Common myeloid progenitor, CD34-positive (primary cell): ENCODE measurements at regions not wholly inside any gene's neighbourhood (a gene's known extent, or its start where the extent isn't known, plus 50 kb on each side); places are given as distances from the start of the nearest gene placed in this dataset.
A peak's percentile ranks its signal among the peaks of the same experiment; 100 is the strongest.

Experiments used
- CTCF ChIA-PET: fragments of 350-600 bp; sonication (Branson Sonifier 250); formaldehyde crosslinking; loops from one replicate; lab custom pipeline; 2021; ENCODE audit warnings: antibody characterized with exemption; lab: Charles Lee
- POLR2A ChIA-PET: fragments of 350-600 bp; sonication (Branson Sonifier 250); formaldehyde crosslinking; loops from one replicate; lab custom pipeline; 2021; ENCODE audit warnings: antibody characterized with exemption; lab: Charles Lee
- DNase-seq, 3 donors: peaks; one replicate each; pipeline versions ENCODE4 v3.0.0 to v3.0.0-alpha.2; 2013
- H3K27ac ChIP-seq, 2 experiments: 1 replicate in 1 of 2; 2 replicates in 1 of 2; pipeline ENCODE4 v1.7.0; 2013; ENCODE audit warnings: inconsistent platforms in 2 of 2, low read length in 2 of 2, mild to moderate bottlenecking in 2 of 2, low read depth in 1 of 2, moderate library complexity in 1 of 2; ENCODE audit not compliant: severe bottlenecking in 2 of 2, insufficient read depth in 1 of 2, poor library complexity in 1 of 2
- H3K27me3 ChIP-seq, 5 experiments: replicated peaks in 2 of 5; 1 replicate in 3 of 5; 2 replicates in 2 of 5; pipeline versions ENCODE4 v1.6.1 to v1.7.0; 2013; ENCODE audit warnings: low read length in 4 of 5, mild to moderate bottlenecking in 2 of 5, moderate library complexity in 2 of 5, inconsistent platforms in 1 of 5; ENCODE audit not compliant: insufficient read depth in 5 of 5, control insufficient read depth in 4 of 5
- H3K36me3 ChIP-seq, 4 experiments: 1 replicate in 2 of 4; 2 replicates in 2 of 4; pipeline versions ENCODE4 v1.6.1 to v1.7.0; 2013; ENCODE audit warnings: low read length in 3 of 4, control low read depth in 1 of 4, mild to moderate bottlenecking in 1 of 4; ENCODE audit not compliant: control insufficient read depth in 4 of 4, insufficient read depth in 4 of 4
- H3K4me1 ChIP-seq, 4 experiments: 1 replicate in 3 of 4; 2 replicates in 1 of 4; pipeline versions ENCODE4 v1.6.1 to v1.7.1; 2013; ENCODE audit warnings: low read length in 3 of 4, mild to moderate bottlenecking in 3 of 4, control low read depth in 1 of 4, inconsistent platforms in 1 of 4, moderate library complexity in 1 of 4; ENCODE audit not compliant: control insufficient read depth in 4 of 4, insufficient read depth in 4 of 4; ENCODE audit errors: control extremely low read depth in 1 of 4
- H3K4me3 ChIP-seq, 7 experiments: 1 replicate in 4 of 7; 2 replicates in 3 of 7; pipeline versions ENCODE4 v1.5.1 to v1.7.0; 2013; ENCODE audit warnings: mild to moderate bottlenecking in 7 of 7, low read length in 6 of 7, moderate library complexity in 6 of 7, inconsistent platforms in 2 of 7, low read depth in 2 of 7, control low read depth in 1 of 7; ENCODE audit not compliant: insufficient read depth in 4 of 7, control insufficient read depth in 1 of 7; ENCODE audit errors: extremely low read depth in 1 of 7
- H3K9me3 ChIP-seq, 5 experiments: 1 replicate in 4 of 5; 2 replicates in 1 of 5; pipeline versions ENCODE4 v1.6.1 to v1.7.1; 2013; ENCODE audit warnings: low read length in 4 of 5, mild to moderate bottlenecking in 2 of 5, inconsistent platforms in 1 of 5, low read depth in 1 of 5, moderate library complexity in 1 of 5; ENCODE audit not compliant: control insufficient read depth in 4 of 5, insufficient read depth in 2 of 5; ENCODE audit errors: control extremely low read depth in 1 of 5
- WGBS: methylation state at CpG from one replicate; pipeline ENCODE4 v1.1.5; 2013; ENCODE audit not compliant: insufficient coverage; 5-methylcytosine and 5-hydroxymethylcytosine counted together

DNA sequence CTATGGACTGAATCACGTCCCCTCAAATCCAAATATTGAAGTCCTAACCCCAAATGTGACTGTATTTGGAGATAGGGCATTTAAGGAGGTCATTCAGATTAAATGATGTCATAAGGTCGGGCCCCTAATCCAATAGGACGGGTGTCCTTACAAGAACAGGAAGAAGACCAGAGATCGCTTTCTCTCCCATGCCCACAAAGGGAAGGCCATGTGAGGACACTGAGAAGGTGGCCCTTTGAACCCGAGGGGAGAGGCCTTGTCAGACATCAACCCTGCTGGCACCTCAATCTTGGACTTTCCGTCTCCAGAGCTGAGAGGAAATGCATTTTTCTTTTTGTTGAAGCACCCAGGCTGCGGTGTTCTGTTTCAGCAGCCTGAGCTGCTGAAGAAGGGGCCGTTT lies 72.3 kb upstream of the KLF6 start:
- no peak for DNase-seq

DNA sequence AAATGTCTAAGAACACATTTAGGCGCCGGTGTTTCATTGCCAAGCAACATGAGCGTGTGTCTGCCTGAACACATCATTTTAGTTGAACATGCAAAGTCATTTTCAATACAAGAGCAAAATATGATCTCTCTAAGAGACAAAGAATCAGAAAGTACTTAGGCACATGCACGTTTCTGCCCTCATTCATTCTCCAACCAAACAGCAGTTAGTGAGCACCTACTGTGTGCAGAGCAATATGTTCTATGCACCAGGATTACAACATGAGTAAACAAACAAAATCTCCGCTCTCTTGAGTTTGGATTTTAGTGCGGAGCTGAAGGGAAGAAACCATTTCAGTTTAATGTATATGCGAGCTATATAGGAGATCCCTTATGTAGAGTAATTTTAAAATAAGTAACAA lies 71.6 kb upstream of the KLF6 start:
- Histone ChIP-seq H3K27me3 (no peaks in the 10 kb centered on the region), H3K4me3 (no peak overlapping the region), H3K9me3 (no peaks in the 10 kb centered on the region), H3K27ac (no peak overlapping the region), H3K4me1 (peaks cover 5 to 19% (median 14%) of the 10 kb centered on the region in 4 experiments), H3K36me3 (no peaks in the 10 kb centered on the region)
- CTCF ChIA-PET: interaction anchor here (1.5 kb wide), 1 partner anchor 13 kb away, joined by 4 read pairs; no protein-coding TSS in a partner anchor
- WGBS: 100% methylated on average over 2 of the region's 7 CpGs
- POLR2A ChIA-PET: no interaction called here
- DNase-seq: no peak

More for the DNA sequence above, 72.3 kb upstream of the KLF6 start:
- Histone ChIP-seq H3K9me3 (no peaks in the 10 kb centered on the region), H3K4me1 (peaks cover 0 to 12% (median 10%) of the 10 kb centered on the region in 4 experiments), H3K4me3 (no peak overlapping the region), H3K27me3 (no peaks in the 10 kb centered on the region), H3K27ac (no peak overlapping the region), H3K36me3 (no peaks in the 10 kb centered on the region)
- 97% methylated on average over 8 of the region's 8 CpGs for WGBS
- CTCF ChIA-PET: interaction anchor here (1.5 kb wide), 1 partner anchor 14 kb away, joined by 4 read pairs; no protein-coding TSS in a partner anchor
- POLR2A ChIA-PET: no interaction called here

DNA sequence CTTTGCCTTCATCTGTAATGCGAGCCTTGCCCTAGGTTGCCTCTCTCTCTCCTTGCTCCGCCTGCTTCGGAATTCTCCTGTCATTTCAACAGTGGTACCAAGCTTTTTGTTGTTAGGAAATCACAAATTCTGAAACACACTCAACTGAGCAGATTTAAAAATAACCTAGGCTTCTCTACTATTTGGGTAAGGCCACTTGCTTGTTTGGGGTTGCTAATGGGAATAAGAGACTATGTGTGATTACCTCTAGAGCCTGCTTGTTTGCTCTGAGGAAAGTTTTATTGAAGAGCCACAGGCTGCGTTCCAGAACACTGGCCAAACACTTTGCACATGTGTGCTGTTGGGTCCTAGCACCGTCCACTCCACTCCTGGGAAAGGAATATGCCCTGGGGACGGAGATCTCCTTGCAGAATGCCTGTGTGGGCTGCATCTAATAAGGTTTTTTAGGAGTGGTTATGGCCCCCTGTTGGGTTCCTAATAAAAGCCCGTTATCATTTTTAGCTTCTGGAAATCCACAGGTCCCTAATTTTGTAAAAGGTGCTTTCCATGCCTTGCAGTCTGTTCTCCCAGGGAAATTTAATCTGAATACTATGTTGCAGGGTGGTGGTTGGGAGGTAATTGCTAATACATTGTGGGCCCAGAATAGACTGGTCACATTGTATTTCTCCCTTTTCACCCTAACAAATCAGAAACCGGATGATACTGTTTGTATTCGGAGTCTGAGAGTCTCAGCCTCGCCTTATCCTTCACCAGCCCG lies 68.7 kb upstream of the KLF6 start:
- POLR2A ChIA-PET: no interaction called here
- H3K36me3 ChIP-seq: no peaks in the 10 kb centered on the region
- WGBS: over 99% methylated on average over 11 of the region's 11 CpGs
- no peak overlapping the region for H3K4me3 ChIP-seq
- CTCF ChIA-PET: interaction anchor here (2.9 kb wide), 1 partner anchor 14 kb away, joined by 7 read pairs; no protein-coding TSS in a partner anchor
- DNase-seq: no peak
- H3K27ac ChIP-seq: no peak overlapping the region
- no peaks in the 10 kb centered on the region for H3K27me3 ChIP-seq
- no peaks in the 10 kb centered on the region for H3K9me3 ChIP-seq
- H3K4me1 ChIP-seq: peaks cover 11 to 33% (median 23%) of the 10 kb centered on the region in 4 experiments

DNA sequence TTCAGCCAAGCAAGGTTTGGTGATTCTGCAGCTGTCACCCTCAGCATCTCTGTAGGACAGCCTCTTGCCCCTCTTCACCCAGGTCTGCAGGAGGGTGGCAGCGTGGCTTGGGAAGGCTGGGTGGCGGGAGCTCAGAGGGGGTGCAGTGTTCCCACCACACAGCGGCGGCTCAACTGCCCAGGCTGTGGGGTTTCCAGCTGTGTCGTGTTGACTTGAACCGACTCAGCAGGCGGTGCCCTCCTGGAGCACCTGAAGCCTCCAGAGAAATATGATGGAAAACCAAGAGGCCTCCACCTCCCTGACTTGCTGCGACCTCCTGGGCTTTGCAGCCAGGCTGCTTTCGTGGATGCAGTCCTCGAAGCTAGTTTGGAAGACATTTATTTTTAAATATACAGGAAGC lies 68.0 kb upstream of the KLF6 start:
- POLR2A ChIA-PET: interaction anchor here (1.0 kb wide), 1 partner anchor 67 kb away, joined by 3 read pairs; no protein-coding TSS in a partner anchor
- WGBS: 97% methylated on average over 7 of the region's 10 CpGs
- no peaks in the 10 kb centered on the region for H3K27me3 ChIP-seq
- H3K4me1 ChIP-seq: peaks cover 11 to 33% (median 23%) of the 10 kb centered on the region in 4 experiments
- H3K36me3 ChIP-seq: no peaks in the 10 kb centered on the region
- H3K4me3 ChIP-seq: no peak overlapping the region
- no peak overlapping the region for H3K27ac ChIP-seq
- no peak for DNase-seq
- CTCF ChIA-PET: interaction anchor here (1.4 to 2.9 kb wide), 4 partner anchors 15 to 67 kb away, joined by 4 to 7 read pairs (median 6); partner anchors contain the start of gene KLF6
- H3K9me3 ChIP-seq: no peaks in the 10 kb centered on the region

DNA sequence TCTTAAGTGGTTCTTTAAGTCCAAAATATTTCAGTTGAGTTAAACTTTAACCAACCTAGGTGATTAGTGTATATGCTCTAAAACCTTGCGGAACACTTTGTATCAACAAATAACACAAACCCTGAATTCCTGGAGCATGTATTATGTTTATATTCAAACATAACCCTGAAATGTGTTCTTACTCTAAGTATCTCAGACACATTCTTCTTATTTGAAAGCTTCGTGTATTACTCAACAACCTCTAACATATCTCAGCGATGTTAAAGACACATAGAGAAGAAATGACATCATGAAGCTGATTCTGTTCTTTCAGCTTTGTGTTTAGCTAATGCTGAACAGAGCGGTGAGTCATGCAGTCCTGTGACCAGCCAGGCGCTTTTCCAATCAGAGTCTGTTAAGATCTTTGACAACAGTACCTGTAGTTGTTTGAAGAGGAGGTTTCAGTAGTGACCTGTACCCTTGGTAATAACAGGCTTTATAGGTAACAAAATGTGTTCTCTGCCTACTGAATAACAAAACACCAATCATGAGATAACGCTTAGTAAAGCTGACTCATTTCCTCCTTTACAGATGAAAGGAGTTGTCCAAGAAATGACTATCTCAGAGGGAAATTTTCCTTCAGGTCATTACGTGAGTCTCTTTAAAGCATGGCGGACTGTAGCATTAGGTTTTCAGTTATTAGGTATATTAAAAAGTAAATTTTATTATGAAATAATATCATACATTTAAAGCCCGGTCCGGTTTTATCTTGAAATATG lies 67.3 kb upstream of the KLF6 start:
- Histone ChIP-seq H3K36me3 (no peaks in the 10 kb centered on the region), H3K27me3 (no peaks in the 10 kb centered on the region), H3K4me1 (peaks cover 11 to 33% (median 23%) of the 10 kb centered on the region in 4 experiments), H3K27ac (peak overlapping the region; percentile 23 to 74), H3K4me3 (no peak overlapping the region), H3K9me3 (no peaks in the 10 kb centered on the region)
- WGBS: 56% methylated on average over 3 of the region's 10 CpGs
- ChIA-PET POLR2A (interaction anchor here (0.7 to 1.7 kb wide), 3 partner anchors 67 to 680 kb away, joined by 3 to 8 read pairs (median 3); partner anchors contain the start of gene KLF6), CTCF (interaction anchor here (0.9 to 2.9 kb wide), 5 partner anchors 15 to 67 kb away, joined by 3 to 7 read pairs (median 5); partner anchors contain the start of gene KLF6)
- DNase-seq: peak; percentile 46 to 88 (median 83)

DNA sequence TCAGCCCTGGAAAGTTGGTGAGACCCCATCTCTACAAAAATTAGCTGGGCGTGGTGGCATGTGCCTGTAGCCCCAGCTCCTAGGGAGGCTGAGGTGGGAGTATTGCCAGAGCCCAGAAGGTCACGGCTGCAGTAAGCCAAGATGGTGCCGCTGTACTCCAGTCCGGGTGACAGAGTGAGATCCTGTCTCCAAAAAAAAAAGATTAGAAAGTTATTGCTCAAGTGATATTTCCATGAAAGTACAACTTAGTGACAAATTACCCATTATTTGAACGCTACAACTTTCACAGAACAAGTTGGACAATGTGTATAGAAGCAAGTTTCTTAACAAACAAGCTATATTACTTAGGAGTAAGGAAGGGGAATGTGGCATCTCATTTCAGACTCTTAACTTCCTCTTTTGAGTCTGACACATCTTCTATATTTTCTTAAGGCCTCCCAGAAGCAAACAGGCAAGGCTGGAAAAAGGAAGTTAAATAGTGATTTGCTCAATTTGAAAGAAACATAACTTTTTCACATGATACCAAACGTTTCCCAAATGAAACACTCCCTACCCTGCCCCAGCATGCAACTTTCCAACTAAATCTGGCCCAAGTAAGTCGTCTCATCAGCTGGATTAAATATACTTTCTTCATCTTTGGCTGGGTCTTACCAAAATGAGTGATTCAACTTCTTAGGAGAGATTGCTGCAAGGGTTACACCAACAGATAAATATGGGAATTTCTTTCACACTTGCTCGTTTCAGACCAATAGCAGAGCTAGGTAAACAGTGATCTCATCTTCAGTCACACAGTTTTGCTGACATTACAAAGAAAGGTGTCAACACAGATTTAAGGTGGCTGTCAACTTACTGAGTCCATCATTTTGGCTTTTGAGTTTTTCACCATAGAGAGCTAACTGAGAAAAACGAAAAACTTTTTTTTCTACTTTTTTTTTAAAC lies 66.3 kb upstream of the KLF6 start:
- DNase-seq: peak; percentile 79 to 94 (median 92)
- Histone ChIP-seq H3K4me3 (peak overlapping the region in 1 of 7 experiments; percentile 32), H3K27me3 (no peaks in the 10 kb centered on the region), H3K27ac (peak overlapping the region; percentile 9 to 74), H3K36me3 (no peaks in the 10 kb centered on the region), H3K9me3 (no peaks in the 10 kb centered on the region), H3K4me1 (peaks cover 11 to 33% (median 23%) of the 10 kb centered on the region in 4 experiments)
- 62% methylated on average over 5 of the region's 9 CpGs for WGBS
- ChIA-PET CTCF (interaction anchor here (0.6 to 2.9 kb wide), 5 partner anchors 16 to 675 kb away, joined by 3 to 7 read pairs (median 5); no protein-coding TSS in a partner anchor), POLR2A (interaction anchor here (0.6 to 1.7 kb wide), 4 partner anchors 14 to 66 kb away, joined by 3 to 9 read pairs (median 6); partner anchors contain the start of gene KLF6)
